ENCODE measurements at regions not wholly inside any gene's neighbourhood (a gene's known extent, or its start where the extent isn't known, plus 50 kb on each side); places are given as distances from the start of the nearest gene placed in this dataset.
A peak's percentile ranks its signal among the peaks of the same experiment; 100 is the strongest.

DNA sequence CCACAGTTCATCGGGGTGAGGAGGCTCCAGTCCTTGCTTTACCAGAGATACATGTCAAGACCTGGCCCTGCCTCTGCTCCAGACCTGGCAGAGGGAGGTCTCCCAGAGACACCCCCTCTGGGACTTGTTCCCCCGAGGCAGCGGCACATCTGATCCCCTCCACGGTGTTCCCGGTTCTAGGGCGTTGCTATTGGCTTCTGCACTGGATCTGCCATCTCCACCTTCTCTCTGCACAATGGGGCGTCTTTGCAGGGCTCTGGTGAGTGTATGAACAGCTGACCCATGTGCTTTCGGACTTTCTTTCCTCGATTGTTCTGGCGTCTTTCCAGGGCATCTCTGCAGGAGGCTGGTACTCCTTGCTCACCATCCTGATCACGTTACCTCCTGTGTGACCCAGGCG lies 930.4 kb downstream of the TBC1D22A start:
- Histone ChIP-seq H3K27me3 (no peaks in the 10 kb centered on the region), H3K9me3 (replicated peaks in 1 of 3) (no peaks in the 10 kb centered on the region), H3K4me1 (replicated peaks in 1 of 2) (no peaks in the 10 kb centered on the region), H3K27ac (no peak overlapping the region), H3K36me3 (replicated peaks in 1 of 2) (no peaks in the 10 kb centered on the region), H3K4me3 (no peak overlapping the region)
- TF ChIP-seq, protein P1, sequence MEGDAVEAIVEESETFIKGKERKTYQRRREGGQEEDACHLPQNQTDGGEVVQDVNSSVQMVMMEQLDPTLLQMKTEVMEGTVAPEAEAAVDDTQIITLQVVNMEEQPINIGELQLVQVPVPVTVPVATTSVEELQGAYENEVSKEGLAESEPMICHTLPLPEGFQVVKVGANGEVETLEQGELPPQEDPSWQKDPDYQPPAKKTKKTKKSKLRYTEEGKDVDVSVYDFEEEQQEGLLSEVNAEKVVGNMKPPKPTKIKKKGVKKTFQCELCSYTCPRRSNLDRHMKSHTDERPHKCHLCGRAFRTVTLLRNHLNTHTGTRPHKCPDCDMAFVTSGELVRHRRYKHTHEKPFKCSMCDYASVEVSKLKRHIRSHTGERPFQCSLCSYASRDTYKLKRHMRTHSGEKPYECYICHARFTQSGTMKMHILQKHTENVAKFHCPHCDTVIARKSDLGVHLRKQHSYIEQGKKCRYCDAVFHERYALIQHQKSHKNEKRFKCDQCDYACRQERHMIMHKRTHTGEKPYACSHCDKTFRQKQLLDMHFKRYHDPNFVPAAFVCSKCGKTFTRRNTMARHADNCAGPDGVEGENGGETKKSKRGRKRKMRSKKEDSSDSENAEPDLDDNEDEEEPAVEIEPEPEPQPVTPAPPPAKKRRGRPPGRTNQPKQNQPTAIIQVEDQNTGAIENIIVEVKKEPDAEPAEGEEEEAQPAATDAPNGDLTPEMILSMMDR (IDR thresholded peaks at IDR 0.05) = no peak
- TF ChIP-seq POLR2A (IDR thresholded peaks at IDR 0.05) = no peak
- DNase-seq = peak in 1 of 7 donors; percentile 25
- WGBS, 4 donors = 75 to 79% (median 77%) methylated on average over 9 to 12 of the region's 12 CpGs
- intact Hi-C loops (cut with DNase I) = no loop called here

DNA sequence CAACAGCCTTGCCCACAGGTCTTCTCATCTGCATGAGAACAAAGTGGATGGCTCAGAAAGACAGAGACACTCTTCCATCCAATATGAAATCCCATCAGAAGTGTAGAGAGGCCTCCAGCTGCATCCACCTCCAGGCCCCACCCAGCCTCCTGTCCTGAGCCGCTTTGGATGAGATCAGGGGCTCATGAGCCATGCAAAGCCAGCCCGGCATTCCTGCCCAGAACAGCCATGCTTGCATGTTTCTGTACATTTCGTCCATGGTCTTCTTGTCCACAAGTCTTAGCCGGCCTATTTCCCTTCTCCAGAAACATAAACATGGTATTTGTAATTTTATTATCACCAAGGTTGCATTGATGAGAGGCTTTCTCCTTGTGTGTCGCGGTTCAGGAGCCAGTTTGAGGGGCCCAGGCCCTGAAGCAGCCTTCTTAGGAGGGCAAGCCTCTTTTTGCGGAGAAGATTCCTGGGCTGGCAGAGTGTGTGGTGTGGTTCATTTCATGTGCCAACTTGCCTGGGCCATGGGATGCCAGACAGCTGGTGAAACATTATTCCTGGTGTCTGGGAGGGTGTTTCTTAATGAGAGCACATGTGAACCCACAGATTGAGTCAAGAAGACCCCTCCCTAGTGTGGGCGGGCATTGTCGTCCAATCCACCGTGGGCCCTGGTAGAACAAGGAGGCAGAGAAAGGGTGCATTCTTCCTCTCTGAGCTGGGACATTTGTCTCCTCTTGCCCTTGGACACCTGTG lies 928.9 kb downstream of the TBC1D22A start:
- intact Hi-C loops (cut with DNase I) = no loop called here
- Histone ChIP-seq H3K36me3 (replicated peaks in 1 of 2) (no peaks in the 10 kb centered on the region), H3K4me3 (no peak overlapping the region), H3K27ac (no peak overlapping the region), H3K4me1 (replicated peaks in 1 of 2) (no peaks in the 10 kb centered on the region), H3K27me3 (no peaks in the 10 kb centered on the region), H3K9me3 (replicated peaks in 1 of 3) (no peaks in the 10 kb centered on the region)
- WGBS, 4 donors = 86 to 93% (median 89%) methylated on average over 10 of the region's 10 CpGs
- TF ChIP-seq, protein P1 (IDR thresholded peaks at IDR 0.05) = no peak
- no peak for TF ChIP-seq POLR2A (IDR thresholded peaks at IDR 0.05)
- peak in 1 of 7 donors; percentile 2 for DNase-seq

DNA sequence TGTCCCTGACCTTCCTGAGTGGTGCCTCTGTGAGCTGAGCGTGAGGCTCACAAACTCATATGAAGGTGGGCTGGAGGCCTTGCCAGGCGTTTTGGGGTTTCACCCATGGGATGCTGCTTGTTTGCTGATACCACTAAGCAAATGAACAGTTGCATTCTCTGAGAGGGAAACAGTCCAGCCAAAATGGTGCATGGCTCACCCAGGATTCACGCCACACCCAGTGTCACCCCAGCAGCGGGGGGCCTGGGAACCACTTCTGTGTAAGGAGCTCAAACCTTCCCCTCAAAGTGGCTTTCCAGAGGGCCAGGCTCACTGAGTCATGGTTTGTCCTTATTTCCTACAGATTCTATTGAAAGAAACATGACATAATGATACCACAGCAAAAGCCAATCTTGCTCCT lies 928.1 kb downstream of the TBC1D22A start:
- TF ChIP-seq POLR2A (IDR thresholded peaks at IDR 0.05) = no peak
- Histone ChIP-seq H3K4me3 (no peak overlapping the region), H3K27ac (no peak overlapping the region), H3K4me1 (replicated peaks in 1 of 2) (no peaks in the 10 kb centered on the region), H3K36me3 (replicated peaks in 1 of 2) (no peaks in the 10 kb centered on the region), H3K9me3 (replicated peaks in 1 of 3) (no peaks in the 10 kb centered on the region), H3K27me3 (no peaks in the 10 kb centered on the region)
- WGBS, 4 donors = 67 to 93% (median 75%) methylated on average over 2 to 4 of the region's 4 CpGs
- intact Hi-C loops (cut with DNase I) = no loop called here
- peak in 1 of 7 donors; percentile 20 for DNase-seq

GRCh38 chr22:47690166-47690565 lies 927.7 kb downstream of the TBC1D22A start:
- Histone ChIP-seq H3K27me3 (no peaks in the 10 kb centered on the region), H3K4me3 (no peak overlapping the region), H3K4me1 (replicated peaks in 1 of 2) (no peaks in the 10 kb centered on the region), H3K27ac (no peak overlapping the region), H3K36me3 (replicated peaks in 1 of 2) (no peaks in the 10 kb centered on the region), H3K9me3 (replicated peaks in 1 of 3) (no peaks in the 10 kb centered on the region)
- intact Hi-C loops (cut with DNase I) = no loop called here
- DNase-seq = no peak
- WGBS, 4 donors = 78 to 82% (median 80%) methylated on average over 1 to 2 of the region's 2 CpGs
- TF ChIP-seq, protein P1 (IDR thresholded peaks at IDR 0.05) = no peak
- no peak for TF ChIP-seq POLR2A (IDR thresholded peaks at IDR 0.05)

- intact Hi-C loops (cut with DNase I) = no loop called here
- no peaks in the 10 kb centered on the region for H3K36me3 ChIP-seq (replicated peaks in 1 of 2)
- no peak overlapping the region for H3K4me3 ChIP-seq
- no peaks in the 10 kb centered on the region for H3K9me3 ChIP-seq (replicated peaks in 1 of 3)
- TF ChIP-seq POLR2A (IDR thresholded peaks at IDR 0.05) = no peak
- TF ChIP-seq, protein P1 (IDR thresholded peaks at IDR 0.05) = no peak
- 72 to 88% (median 78%) methylated on average over 4 of the region's 4 CpGs for WGBS, 4 donors
- no peak overlapping the region for H3K27ac ChIP-seq
- H3K27me3 ChIP-seq = no peaks in the 10 kb centered on the region
- DNase-seq = peak in 1 of 7 donors; percentile 5
- no peaks in the 10 kb centered on the region for H3K4me1 ChIP-seq (replicated peaks in 1 of 2)
Measured at GRCh38 chr22:47687776-47688175, 925.3 kb downstream of the TBC1D22A start.

All from adrenal gland (tissue), 9 donors.